ENCODE measurements at regions not wholly inside any gene's neighbourhood (a gene's known extent, or its start where the extent isn't known, plus 50 kb on each side); places are given as distances from the start of the nearest gene placed in this dataset.

GRCh38 chr6:108765495-108765894 is 82.7 kb upstream of the ARMC2 start:
- H3K9ac ChIP-seq = no peak overlapping the region
- H4K20me1 ChIP-seq (ENCODE audit: insufficient read depth) = no peaks in the 10 kb centered on the region
- 85% methylated on average over 2 of the region's 2 CpGs for WGBS (ENCODE audit: low lambda C conversion rate)
- H3K79me2 ChIP-seq (ENCODE audit: insufficient read depth) = no peaks in the 10 kb centered on the region
- H3K9me2 ChIP-seq = no peaks in the 10 kb centered on the region
- H3K36me3 ChIP-seq (replicated peaks in 1 of 2; ENCODE audit: control insufficient read depth in 1 of 2, insufficient read depth in 2 of 2, low read length in 1 of 2) = no peaks in the 10 kb centered on the region
- CTCF ChIA-PET = interaction anchor here (0.9 to 1.7 kb wide), 2 partner anchors 70 to 224 kb away, joined by 3 read pairs; no protein-coding TSS in a partner anchor
- no peak overlapping the region for H2AFZ ChIP-seq (ENCODE audit: low read depth)
- POLR2A ChIA-PET = no interaction called here
- H3K9me3 ChIP-seq = no peaks in the 10 kb centered on the region
- H3K27ac ChIP-seq (ENCODE audit: low read depth in 2 of 2, low read length in 1 of 2) = no peak overlapping the region
- no peaks in the 10 kb centered on the region for H3F3A ChIP-seq (replicated peaks; ENCODE audit: insufficient read depth)
- TF ChIP-seq USF2 (IDR thresholded peaks at IDR 0.05; ENCODE audit: borderline replicate concordance, low read depth, low read length) (no peak), MAX (IDR thresholded peaks at IDR 0.05; ENCODE audit: low read depth) (no peak), CTCF (IDR thresholded peaks at IDR 0.05) (no peak), FOXM1 (IDR thresholded peaks at IDR 0.05; ENCODE audit: low read depth) (no peak), JUND (IDR thresholded peaks at IDR 0.05) (no peak)
- no peak for DNase-seq
- peaks cover 0 to 2% of the 10 kb centered on the region in 2 experiments; a peak in 1 of 4 replicates for H3K4me1 ChIP-seq (ENCODE audit: control insufficient read depth in 1 of 2, insufficient read depth in 2 of 2, low read depth in 1 of 2, low read length in 1 of 2)
- H3K27me3 ChIP-seq (ENCODE audit: insufficient read depth) = no peaks in the 10 kb centered on the region
- no peak overlapping the region for H3K4me3 ChIP-seq (ENCODE audit: low read depth in 2 of 2, low read length in 1 of 2)
- H3K4me2 ChIP-seq = no peak overlapping the region

GRCh38 chr6:108766419-108766818 is 81.8 kb upstream of the ARMC2 start:
- no peaks in the 10 kb centered on the region for H3F3A ChIP-seq (replicated peaks; ENCODE audit: insufficient read depth)
- no peak for DNase-seq
- H3K4me1 ChIP-seq (ENCODE audit: control insufficient read depth in 1 of 2, insufficient read depth in 2 of 2, low read depth in 1 of 2, low read length in 1 of 2) = no peaks in the 10 kb centered on the region; a peak in 1 of 4 replicates
- no peak overlapping the region for H3K4me2 ChIP-seq
- H3K27ac ChIP-seq (ENCODE audit: low read depth in 2 of 2, low read length in 1 of 2) = no peak overlapping the region
- 91% methylated on average over 5 of the region's 5 CpGs for WGBS (ENCODE audit: low lambda C conversion rate)
- no peak overlapping the region for H3K4me3 ChIP-seq (ENCODE audit: low read depth in 2 of 2, low read length in 1 of 2)
- H3K36me3 ChIP-seq (replicated peaks in 1 of 2; ENCODE audit: control insufficient read depth in 1 of 2, insufficient read depth in 2 of 2, low read length in 1 of 2) = no peaks in the 10 kb centered on the region
- no peaks in the 10 kb centered on the region for H3K79me2 ChIP-seq (ENCODE audit: insufficient read depth)
- no peaks in the 10 kb centered on the region for H4K20me1 ChIP-seq (ENCODE audit: insufficient read depth)
- ChIA-PET POLR2A (no interaction called here), CTCF (interaction anchor here (1.7 kb wide), 1 partner anchor 69 kb away, joined by 3 read pairs; no protein-coding TSS in a partner anchor)
- H2AFZ ChIP-seq (ENCODE audit: low read depth) = no peak overlapping the region
- H3K9me3 ChIP-seq = no peaks in the 10 kb centered on the region
- H3K9ac ChIP-seq = no peak overlapping the region
- no peaks in the 10 kb centered on the region for H3K27me3 ChIP-seq (ENCODE audit: insufficient read depth)
- H3K9me2 ChIP-seq = no peaks in the 10 kb centered on the region
- TF ChIP-seq POLR2AphosphoS5 (IDR thresholded peaks at IDR 0.05; ENCODE audit: low read depth, low read length) (no peak), USF2 (IDR thresholded peaks at IDR 0.05; ENCODE audit: borderline replicate concordance, low read depth, low read length) (no peak), MEF2A (IDR thresholded peaks at IDR 0.05; ENCODE audit: borderline replicate concordance, low read depth) (no peak), IRF3 (IDR thresholded peaks at IDR 0.05; ENCODE audit: low read depth, low read length) (no peak), EP300 (IDR thresholded peaks at IDR 0.05; ENCODE audit: borderline replicate concordance in 1 of 2, low read depth in 1 of 2, low read length in 1 of 2) (no peak), PBX3 (IDR thresholded peaks at IDR 0.05) (no peak), NFIC (IDR thresholded peaks at IDR 0.05; ENCODE audit: borderline replicate concordance) (no peak), REST (IDR thresholded peaks at IDR 0.05; ENCODE audit: low read depth, low read length) (no peak), JUND (IDR thresholded peaks at IDR 0.05) (no peak), SMC3 (IDR thresholded peaks at IDR 0.05; ENCODE audit: low read depth, low read length) (no peak), FOSL2 (IDR thresholded peaks at IDR 0.05; ENCODE audit: borderline replicate concordance, low read depth) (no peak), RXRA (IDR thresholded peaks at IDR 0.05; ENCODE audit: borderline replicate concordance, low read depth) (no peak), EZH2phosphoT487 (IDR thresholded peaks at IDR 0.05; ENCODE audit: borderline replicate concordance, low read depth) (no peak)
